IPS-18a (cell line): ENCODE measurements at regions not wholly inside any gene's neighbourhood (a gene's known extent, or its start where the extent isn't known, plus 50 kb on each side); places are given as distances from the start of the nearest gene placed in this dataset.

Experiments
- H3K27ac ChIP-seq: one replicate; pipeline ENCODE4 v1.5.1; 2013; ENCODE audit warnings: low read length
- H3K27me3 ChIP-seq: one replicate; pipeline ENCODE4 v1.6.1; 2013; ENCODE audit warnings: mild to moderate bottlenecking, low read length; ENCODE audit not compliant: control insufficient read depth, insufficient read depth
- H3K36me3 ChIP-seq: one replicate; pipeline ENCODE4 v1.6.1; 2013; ENCODE audit warnings: low read depth, low read length; ENCODE audit not compliant: control insufficient read depth
- H3K4me1 ChIP-seq: one replicate; pipeline ENCODE4 v1.6.1; 2013; ENCODE audit warnings: low read depth, low read length; ENCODE audit not compliant: control insufficient read depth
- H3K4me3 ChIP-seq: one replicate; pipeline ENCODE4 v1.5.1; 2013; ENCODE audit warnings: low read length
- H3K9ac ChIP-seq: one replicate; pipeline ENCODE4 v1.6.1; 2013; ENCODE audit warnings: mild to moderate bottlenecking, low read length, moderate library complexity
- H3K9me3 ChIP-seq: one replicate; pipeline ENCODE4 v1.6.1; 2013; ENCODE audit warnings: low read depth, low read length; ENCODE audit not compliant: control insufficient read depth

DNA sequence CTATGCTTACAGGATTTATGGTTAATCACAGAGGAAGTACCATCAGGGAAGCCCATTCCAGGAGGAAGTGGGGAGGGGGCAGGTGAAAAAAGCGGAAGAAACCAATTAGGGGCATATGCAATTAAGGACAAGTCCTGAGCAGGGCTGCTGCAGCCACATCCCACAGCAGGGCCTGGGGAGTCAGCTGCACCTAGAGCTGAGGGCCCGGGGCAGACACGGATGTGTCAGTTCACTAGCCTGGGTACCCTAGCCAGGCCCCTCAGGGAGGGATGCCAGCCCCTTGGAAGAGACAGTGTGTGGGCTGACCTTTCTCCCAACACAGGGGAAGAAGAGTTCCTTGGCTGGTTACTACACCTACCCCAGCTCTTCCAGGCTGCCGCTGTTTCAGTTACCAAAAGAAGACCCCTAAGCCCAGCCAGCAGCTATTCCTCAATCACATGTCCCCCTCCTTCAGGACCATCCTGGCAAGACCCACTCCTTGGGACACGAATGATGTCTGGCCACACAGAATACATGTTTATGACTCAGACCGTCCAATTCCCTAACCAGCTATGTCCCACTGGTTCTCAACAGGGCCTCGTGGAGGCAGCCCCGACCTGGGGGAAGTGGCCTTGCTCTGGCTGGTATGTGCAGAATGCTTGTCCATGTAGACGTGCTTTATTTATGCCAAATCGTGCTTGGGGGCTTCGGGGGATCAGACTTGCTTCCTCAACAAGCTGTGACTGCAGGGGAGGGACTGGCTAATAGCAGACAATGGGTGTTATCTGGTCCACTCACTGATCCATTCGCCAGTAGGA is 133.7 kb upstream of the RTL1 start:
- no peaks in the 10 kb centered on the region for H3K9me3 ChIP-seq
- H3K36me3 ChIP-seq, result no peaks in the 10 kb centered on the region

DNA sequence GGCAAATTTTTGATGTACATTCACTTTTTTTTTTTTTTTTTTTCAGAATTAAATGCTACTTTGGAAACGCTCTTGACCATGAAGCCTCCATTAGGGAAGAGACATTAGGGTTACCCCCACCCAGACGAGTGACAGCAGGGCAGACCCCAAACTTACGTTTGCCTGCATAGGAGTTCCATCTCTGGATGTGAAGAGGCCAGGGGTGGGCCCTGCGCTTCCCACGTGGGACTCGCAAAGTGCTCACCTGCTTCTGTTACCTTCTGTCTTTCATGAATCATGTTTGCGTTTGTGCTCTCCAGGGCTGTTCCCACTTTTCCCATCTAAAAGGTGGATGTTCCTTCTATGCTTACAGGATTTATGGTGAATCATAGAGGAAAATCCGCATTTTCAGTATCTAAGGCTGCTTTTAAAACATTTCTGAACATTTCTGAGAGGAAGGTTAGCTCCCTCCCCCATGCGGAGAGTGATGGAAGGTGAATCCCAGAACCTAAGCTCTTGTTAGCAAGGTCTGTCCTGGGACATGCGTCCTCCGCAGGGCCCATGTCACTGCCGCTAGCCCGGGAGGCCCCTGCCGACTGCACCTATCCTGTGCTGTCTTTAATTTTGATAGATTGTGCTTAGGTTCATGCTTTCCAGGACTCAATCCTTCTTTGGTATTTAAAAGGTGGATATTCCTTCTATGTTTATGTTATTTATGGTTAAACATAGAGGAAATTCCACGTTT is 135.7 kb upstream of the RTL1 start:
- H3K27ac ChIP-seq, result no peak overlapping the region
- no peaks in the 10 kb centered on the region for H3K27me3 ChIP-seq
- no peaks in the 10 kb centered on the region for H3K9me3 ChIP-seq
- H3K9ac ChIP-seq, result no peak overlapping the region
- no peak overlapping the region for H3K4me3 ChIP-seq
- H3K4me1 ChIP-seq, result no peaks in the 10 kb centered on the region
- H3K36me3 ChIP-seq, result no peaks in the 10 kb centered on the region

More for the DNA sequence above, 133.7 kb upstream of the RTL1 start:
- Histone ChIP-seq H3K4me3 (no peak overlapping the region), H3K4me1 (no peaks in the 10 kb centered on the region), H3K27ac (no peak overlapping the region), H3K27me3 (no peaks in the 10 kb centered on the region), H3K9ac (no peak overlapping the region)

DNA sequence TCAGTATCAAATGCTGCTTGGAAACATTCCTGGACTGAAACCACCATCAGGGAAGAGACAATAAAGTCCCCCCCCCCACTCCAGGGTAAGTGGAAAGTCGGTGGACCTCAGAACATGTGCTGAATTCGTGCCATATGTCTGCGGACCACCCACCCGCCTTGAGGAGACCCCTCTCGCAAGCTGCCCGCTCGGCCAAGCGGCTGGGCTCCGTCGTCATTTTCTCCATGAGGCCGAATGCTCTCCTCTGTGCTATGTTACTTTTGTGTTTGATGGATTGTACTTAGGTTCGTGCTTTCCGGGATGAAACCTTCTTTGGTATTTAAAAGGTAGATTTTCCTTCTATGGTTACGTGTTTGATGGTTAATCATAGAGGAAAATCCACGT is 136.2 kb upstream of the RTL1 start:
- H3K27me3 ChIP-seq, result no peaks in the 10 kb centered on the region

GRCh38 chr14:101040538-101041442 is 137.3 kb upstream of the RTL1 start:
- Histone ChIP-seq H3K36me3 (no peaks in the 10 kb centered on the region), H3K9ac (no peak overlapping the region), H3K4me3 (no peak overlapping the region), H3K4me1 (no peaks in the 10 kb centered on the region), H3K27me3 (no peaks in the 10 kb centered on the region), H3K9me3 (no peaks in the 10 kb centered on the region), H3K27ac (no peak overlapping the region)

More for the DNA sequence above, 136.2 kb upstream of the RTL1 start:
- Histone ChIP-seq H3K9me3 (no peaks in the 10 kb centered on the region), H3K9ac (no peak overlapping the region), H3K36me3 (no peaks in the 10 kb centered on the region), H3K4me1 (no peaks in the 10 kb centered on the region), H3K4me3 (no peak overlapping the region), H3K27ac (no peak overlapping the region)

GRCh38 chr14:101043891-101044290 is 140.4 kb upstream of the RTL1 start:
- no peaks in the 10 kb centered on the region for H3K9me3 ChIP-seq
- H3K36me3 ChIP-seq, result no peaks in the 10 kb centered on the region
- H3K4me1 ChIP-seq, result no peaks in the 10 kb centered on the region
- H3K4me3 ChIP-seq, result no peak overlapping the region
- no peak overlapping the region for H3K27ac ChIP-seq
- no peaks in the 10 kb centered on the region for H3K27me3 ChIP-seq
- H3K9ac ChIP-seq, result no peak overlapping the region

DNA sequence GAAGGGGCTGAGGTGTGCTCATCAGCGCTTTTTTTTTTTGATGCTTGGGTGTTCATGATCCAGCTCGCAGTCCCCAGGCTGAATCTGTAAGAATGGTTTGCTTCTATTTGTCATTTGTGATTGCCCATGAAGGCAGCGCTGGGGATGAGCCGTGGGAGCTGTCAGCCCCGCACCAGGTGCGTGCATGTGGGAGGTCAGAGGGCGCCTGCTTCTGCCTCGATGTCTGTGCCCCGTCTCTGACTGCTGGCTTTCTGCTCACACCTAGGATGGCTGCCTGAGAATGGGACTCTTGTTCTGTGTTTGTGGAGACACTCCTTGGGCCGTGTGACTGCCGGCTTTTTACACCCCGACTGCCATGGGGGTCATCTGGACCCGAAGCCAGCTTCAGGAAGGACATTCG is 141.2 kb upstream of the RTL1 start:
- Histone ChIP-seq H3K4me1 (no peaks in the 10 kb centered on the region), H3K9ac (no peak overlapping the region), H3K27me3 (no peaks in the 10 kb centered on the region), H3K27ac (no peak overlapping the region), H3K9me3 (no peaks in the 10 kb centered on the region), H3K4me3 (no peak overlapping the region), H3K36me3 (no peaks in the 10 kb centered on the region)

GRCh38 chr14:101045511-101045910 is 142.0 kb upstream of the RTL1 start:
- no peaks in the 10 kb centered on the region for H3K36me3 ChIP-seq
- H3K9ac ChIP-seq, result no peak overlapping the region
- no peak overlapping the region for H3K4me3 ChIP-seq
- H3K27ac ChIP-seq, result no peak overlapping the region
- no peaks in the 10 kb centered on the region for H3K27me3 ChIP-seq
- no peaks in the 10 kb centered on the region for H3K4me1 ChIP-seq
- H3K9me3 ChIP-seq, result no peaks in the 10 kb centered on the region

DNA sequence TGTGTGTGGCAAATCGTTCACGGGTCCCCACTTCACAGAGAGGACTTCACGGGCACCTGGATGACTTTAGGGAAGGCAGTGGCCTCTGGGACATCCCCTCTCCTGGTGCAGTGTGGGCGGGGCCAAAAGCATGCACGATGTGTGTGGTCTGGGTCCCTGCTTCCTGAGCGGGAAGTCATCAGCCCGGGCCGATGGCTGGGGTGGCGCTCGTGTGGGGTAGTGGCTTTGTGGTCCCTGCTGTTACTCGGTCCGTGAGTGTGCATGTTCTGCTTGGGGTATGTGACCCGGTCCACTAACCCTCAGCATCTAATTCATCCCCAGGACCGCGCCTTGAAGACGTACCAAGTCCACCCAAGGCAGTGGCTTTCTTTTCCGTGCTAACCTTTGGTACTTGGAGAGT is 142.5 kb upstream of the RTL1 start:
- H3K4me1 ChIP-seq, result no peaks in the 10 kb centered on the region
- H3K9ac ChIP-seq, result no peak overlapping the region
- no peak overlapping the region for H3K27ac ChIP-seq
- H3K9me3 ChIP-seq, result no peaks in the 10 kb centered on the region
- no peak overlapping the region for H3K4me3 ChIP-seq
- no peaks in the 10 kb centered on the region for H3K27me3 ChIP-seq
- no peaks in the 10 kb centered on the region for H3K36me3 ChIP-seq

DNA sequence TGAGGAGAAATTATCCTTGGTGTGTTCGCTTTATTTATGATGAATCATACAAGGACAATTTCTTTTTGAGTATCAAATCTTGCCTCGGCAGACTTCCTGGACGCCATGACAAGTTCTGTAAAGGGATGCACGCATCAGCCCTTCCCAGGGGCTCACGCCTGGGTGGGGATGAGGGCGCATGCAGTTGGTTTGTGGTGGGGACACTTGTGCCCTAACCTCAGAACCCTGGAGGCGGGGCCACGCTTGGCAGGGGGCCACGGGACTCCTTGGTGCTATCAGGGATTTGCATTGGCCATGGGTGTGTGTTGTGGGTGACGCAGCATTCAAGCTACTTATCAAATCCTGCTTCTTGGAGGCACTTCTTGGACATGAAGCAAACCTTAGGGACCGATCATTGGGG is 143.8 kb upstream of the RTL1 start:
- Histone ChIP-seq H3K4me1 (no peaks in the 10 kb centered on the region), H3K9ac (no peak overlapping the region), H3K4me3 (no peak overlapping the region), H3K27ac (no peak overlapping the region), H3K9me3 (no peaks in the 10 kb centered on the region), H3K36me3 (no peaks in the 10 kb centered on the region), H3K27me3 (no peaks in the 10 kb centered on the region)

DNA sequence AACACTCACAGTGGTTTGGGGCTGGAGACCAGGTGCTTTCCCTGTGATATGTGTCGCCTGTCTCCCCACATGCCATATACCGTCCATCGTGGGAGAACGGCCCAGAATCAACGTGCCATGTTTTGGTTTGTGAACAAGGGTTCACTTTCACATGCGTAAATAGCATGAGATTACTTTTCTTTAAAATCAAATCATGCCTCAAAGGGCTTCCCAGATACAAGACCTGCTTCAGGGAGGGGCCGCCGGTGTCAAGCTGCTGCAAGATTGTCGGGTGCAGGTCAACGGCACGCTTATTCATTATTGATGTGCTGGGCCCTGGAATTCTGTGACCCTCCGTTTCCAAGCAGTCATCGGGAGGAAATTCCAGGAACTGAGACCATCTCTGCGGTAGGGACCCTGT is 145.2 kb upstream of the RTL1 start:
- Histone ChIP-seq H3K9me3 (no peaks in the 10 kb centered on the region), H3K9ac (no peak overlapping the region), H3K27ac (no peak overlapping the region), H3K4me1 (no peaks in the 10 kb centered on the region), H3K27me3 (no peaks in the 10 kb centered on the region), H3K4me3 (no peak overlapping the region), H3K36me3 (no peaks in the 10 kb centered on the region)

DNA sequence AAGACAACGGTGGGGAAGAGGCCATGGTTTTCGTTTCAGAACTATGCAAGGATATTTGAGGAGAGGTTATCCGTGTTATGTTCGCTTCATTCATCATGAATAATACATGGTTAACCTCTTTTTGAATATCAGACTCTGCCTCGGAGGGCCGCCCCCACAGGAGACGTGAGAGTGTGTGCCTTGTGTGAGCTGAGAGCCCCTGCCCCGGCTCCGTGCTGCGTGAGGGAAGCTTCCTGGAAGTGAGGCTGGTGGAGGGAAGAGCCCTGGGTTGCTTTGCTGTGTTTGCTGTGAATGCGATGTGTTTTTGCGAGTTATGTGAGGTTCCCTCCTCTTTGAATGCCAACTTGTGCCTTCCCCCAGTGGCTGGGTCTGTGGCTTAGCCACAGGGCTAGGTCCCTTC is 146.0 kb upstream of the RTL1 start:
- H3K27ac ChIP-seq, result no peak overlapping the region
- H3K4me1 ChIP-seq, result no peaks in the 10 kb centered on the region
- no peaks in the 10 kb centered on the region for H3K27me3 ChIP-seq
- no peaks in the 10 kb centered on the region for H3K9me3 ChIP-seq
- H3K4me3 ChIP-seq, result no peak overlapping the region
- H3K36me3 ChIP-seq, result no peaks in the 10 kb centered on the region
- no peak overlapping the region for H3K9ac ChIP-seq
